SK-N-DZ (cell line): ENCODE measurements at regions not wholly inside any gene's neighbourhood (a gene's known extent, or its start where the extent isn't known, plus 50 kb on each side); places are given as distances from the start of the nearest gene placed in this dataset.
"Not testable (repeated sequence)": the region's sequence is repeated elsewhere in the genome, so short reads cannot be mapped to it uniquely, and the experiment has no call there.

Source experiments
- DNase-seq: peaks from one replicate; pipeline ENCODE4 v3.0.0-alpha.2; 2015; ENCODE audit warnings: low spot score

DNA sequence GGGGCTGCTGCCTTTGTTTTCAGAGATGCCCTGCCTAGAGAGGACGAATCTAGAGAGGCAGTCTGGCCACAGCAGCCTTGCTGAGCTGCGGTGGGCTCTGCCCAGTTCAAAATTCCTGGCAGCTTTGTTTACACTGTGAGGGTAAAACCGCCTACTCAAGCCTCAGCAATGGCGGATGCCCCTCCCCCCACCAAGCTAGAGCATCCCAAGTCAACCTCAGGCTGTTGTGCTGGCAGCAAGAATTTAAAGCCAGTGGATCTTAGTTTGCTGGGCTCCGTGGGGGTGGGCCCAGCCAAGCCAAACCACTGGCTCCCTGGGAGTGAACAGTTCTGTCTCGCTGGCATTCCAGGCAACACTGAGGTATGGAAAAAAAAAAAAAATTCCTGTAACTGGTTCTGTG is 970.9 kb downstream of the TBC1D32 start:
- DNase-seq = no peak

DNA sequence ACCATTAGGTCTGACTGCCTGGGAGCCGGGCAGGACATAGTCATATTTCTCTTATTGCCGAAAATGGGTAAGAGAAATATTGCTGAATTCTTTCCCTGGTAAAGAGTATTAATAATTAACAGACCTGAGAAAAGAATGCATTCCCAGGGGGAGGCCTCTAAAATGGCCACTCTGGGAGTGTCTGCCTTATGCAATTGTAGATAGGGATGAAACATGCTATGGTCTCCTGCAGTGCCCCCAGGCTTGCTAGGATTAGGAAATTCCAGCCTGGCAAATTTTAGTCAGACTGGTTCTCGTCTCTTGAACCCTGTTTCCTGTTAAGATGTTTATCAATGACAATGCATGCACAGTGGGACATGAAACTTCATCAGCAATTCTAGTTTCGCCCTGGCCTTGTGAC is 975.7 kb downstream of the TBC1D32 start:
- DNase-seq = peak; percentile 16

DNA sequence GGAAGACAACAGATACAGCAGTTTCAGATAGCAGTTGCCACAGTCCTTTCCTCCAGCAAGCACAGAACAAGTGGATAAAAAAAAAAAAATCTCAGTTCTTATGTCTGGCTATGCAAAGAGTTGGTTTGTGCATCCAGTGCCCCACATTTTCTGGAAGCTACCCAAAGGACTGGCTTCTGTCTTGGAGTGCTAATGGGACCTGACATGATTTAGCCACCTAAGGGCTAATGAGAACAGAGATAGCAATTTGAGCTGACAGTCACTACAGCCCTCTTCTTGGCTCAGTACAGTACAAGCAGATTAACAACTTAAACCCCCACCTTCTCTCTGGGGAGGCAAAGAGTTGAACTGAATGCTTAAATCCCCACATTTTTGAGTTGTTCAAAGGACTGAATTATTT is 976.8 kb downstream of the TBC1D32 start:
- peak; percentile 87 for DNase-seq

GRCh38 chr6:120355822-120356221 is 978.5 kb downstream of the TBC1D32 start:
- no peak for DNase-seq

- DNase-seq = no peak
These were observed 979.7 kb downstream of the TBC1D32 start for GRCh38 chr6:120354452-120355098.

DNA sequence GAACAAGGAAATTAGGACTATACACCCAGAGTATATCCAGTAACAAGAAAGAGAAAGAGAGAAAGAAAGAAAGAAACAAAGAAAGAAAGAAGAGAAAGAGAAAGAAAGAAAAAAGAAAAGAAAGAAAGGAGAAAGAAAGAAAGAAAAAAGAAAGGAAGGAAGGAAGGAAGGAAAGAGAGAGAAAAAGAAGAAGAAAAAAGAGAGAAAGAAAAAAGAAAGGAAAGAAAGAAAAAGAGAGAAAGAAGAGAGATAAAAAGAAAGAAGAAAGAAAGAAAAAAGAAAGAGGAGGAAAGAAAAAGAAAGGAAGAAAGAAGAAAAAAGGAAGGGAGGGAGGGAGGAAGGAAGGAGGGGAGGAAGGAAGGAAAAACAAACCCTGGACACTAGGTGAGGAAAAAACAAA is 981.8 kb downstream of the TBC1D32 start:
- DNase-seq = no peak

GRCh38 chr6:120348926-120349325 is 985.4 kb downstream of the TBC1D32 start:
- no peak for DNase-seq

GRCh38 chr6:120328521-120328920 is 979.0 kb upstream of the MAN1A1 start:
- no peak for DNase-seq

GRCh38 chr6:120320481-120321162 is 971.1 kb upstream of the MAN1A1 start:
- no peak for DNase-seq

GRCh38 chr6:120304223-120304622 is 954.7 kb upstream of the MAN1A1 start:
- DNase-seq = no peak

GRCh38 chr6:120303527-120303926 is 954.0 kb upstream of the MAN1A1 start:
- DNase-seq = no peak

GRCh38 chr6:120302041-120302440 is 952.5 kb upstream of the MAN1A1 start:
- DNase-seq = no peak

DNA sequence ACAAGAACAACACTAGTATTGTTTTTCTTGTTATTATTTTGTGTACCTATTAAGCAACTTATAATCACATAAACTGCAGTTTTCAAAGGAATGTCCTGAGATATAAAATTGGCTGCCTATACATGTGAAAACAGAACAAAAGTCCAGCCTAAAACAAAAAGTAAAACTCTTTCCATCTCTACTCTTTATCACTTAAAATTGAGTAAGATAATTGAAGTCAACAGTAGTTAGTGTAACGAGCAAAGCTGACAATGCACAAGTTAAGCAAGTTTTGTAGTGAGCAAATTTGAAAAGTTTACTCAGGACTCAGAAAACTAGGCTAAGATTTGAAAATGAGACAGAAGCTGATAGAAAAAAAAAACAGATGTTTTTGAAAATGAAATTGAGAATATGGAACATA is 941.4 kb upstream of the MAN1A1 start:
- DNase-seq = no peak

DNA sequence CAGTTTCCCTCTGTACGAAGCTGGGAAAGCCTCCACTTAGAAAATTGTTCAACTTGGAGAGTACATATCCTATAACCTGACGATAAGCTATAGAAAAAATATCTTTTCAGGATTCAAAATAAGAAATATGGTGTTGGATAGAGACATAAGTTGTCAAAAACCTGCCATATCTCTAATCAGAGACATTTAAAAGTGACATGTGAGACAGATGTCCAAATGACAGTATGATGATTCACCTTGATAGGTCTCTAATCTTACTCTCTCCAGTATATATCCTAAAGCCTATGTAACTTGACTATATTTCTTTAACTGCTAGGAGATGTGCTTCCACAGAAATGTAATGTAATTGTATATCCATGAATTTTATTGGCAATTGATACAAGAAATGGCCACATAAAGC is 932.4 kb upstream of the MAN1A1 start:
- DNase-seq = no peak

DNA sequence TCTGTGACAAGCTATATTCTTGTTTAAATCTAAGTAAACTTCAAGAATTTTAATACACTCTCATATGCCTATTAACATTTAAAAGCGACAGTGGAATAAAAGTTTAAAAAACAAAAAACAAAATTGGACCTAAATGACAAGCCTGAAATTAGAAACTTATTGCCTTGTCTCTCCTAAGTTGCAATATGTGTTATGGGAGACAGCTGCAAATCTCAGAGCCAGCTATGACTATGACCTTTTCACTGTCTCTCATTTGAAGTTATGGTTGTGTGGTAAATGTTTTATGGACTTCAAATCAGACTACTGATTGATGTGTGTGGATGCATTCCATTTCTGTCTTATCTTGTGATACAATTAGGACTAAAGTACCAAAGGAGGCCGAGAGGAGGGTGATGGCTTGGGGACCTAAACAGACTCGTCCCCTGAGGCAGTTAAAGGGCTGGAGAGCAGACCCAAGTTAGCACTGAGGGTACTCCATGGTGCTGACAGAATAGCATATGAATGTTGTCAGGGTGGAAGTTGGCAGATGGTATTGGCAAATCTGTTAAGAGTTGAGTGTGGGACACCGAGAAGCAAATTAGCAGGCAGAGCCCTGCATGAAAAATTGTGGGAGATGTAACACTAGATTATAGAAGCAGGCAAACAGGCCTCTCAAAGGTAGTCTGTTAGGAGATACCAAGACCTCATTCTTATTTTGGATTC is 930.1 kb upstream of the MAN1A1 start:
- DNase-seq = peak; percentile 85

- DNase-seq = no peak
These were observed 929.3 kb upstream of the MAN1A1 start for GRCh38 chr6:120278689-120279396.

DNA sequence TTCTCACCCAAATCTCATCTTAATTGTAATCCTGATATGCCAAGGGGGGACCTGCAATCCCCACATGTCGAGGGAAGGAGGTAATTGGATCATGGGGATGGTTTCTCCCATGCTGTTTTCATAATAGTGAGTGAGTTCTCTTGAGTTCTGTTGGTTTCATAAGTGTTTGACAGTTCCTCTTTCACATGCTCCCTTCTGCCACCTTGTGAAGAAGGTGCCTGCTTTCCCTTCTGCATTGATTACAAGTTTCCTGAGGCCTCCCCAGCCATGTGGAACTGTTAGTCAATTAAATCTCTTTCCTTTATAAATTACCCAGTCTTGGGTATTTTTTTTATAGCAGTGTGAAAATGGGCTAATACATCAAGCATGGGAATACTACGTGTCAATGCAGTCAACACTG is 925.0 kb upstream of the MAN1A1 start:
- no peak for DNase-seq

- no peak for DNase-seq
These were observed 923.9 kb upstream of the MAN1A1 start for GRCh38 chr6:120273411-120273810.

DNA sequence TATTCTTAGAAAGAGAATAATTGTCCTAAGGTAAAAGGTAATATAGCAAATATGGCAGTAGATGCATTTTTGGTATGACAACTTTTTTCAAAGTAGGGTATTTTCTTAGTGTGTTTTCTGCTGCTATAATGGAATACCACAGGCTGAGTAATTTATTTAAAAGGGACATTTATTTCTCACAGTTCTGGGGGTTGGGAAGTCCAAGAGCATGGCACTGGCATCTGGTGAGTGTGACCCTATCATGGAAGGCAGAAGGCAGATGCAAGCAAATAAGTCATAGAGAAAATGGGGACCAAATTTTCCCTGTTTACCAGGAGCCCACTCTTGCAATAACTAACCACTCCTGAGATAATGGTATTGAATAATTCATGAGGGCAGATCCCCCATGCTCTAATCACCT is 922.5 kb upstream of the MAN1A1 start:
- no peak for DNase-seq

DNA sequence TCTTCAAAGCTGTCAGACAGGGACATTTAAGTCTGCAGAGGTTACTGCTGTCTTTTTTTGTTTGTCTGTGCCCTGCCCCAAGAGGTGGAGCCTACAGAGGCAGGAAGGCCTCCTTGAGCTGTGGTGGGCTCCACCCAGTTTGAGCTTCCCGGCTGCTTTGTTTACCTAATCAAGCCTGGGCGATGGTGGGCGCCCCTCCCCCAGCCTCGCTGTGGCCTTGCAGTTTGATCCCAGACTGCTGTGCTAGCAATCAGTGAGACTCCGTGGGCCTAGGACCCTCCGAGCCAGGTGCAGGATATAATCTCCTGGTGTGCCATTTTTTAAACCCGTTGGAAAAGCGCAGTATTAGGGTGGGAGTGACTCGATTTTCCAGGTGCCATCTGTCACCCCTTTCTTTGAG is 918.7 kb upstream of the MAN1A1 start:
- DNase-seq = not testable (repeated sequence)

- peak; percentile 16 for DNase-seq
These were observed 912.8 kb upstream of the MAN1A1 start for GRCh38 chr6:120262354-120262753.

- DNase-seq = no peak
These were observed 911.1 kb upstream of the MAN1A1 start for GRCh38 chr6:120260636-120261035.
